HFF-Myc (cell line): ENCODE measurements at regions not wholly inside any gene's neighbourhood (a gene's known extent, or its start where the extent isn't known, plus 50 kb on each side); places are given as distances from the start of the nearest gene placed in this dataset.

Experiments
- DNase-seq: peaks from one replicate; pipeline ENCODE4 v3.0.0-alpha.2; 2011; ENCODE audit warnings: low read depth; ENCODE audit errors: extremely low read depth
- H3K4me3 ChIP-seq: replicated peaks from 2 replicates; pipeline ENCODE4 v1.5.1; 2011; ENCODE audit warnings: low read depth, mild to moderate bottlenecking, control low read depth, low read length
- TF ChIP-seq, protein P1 (sequence below): IDR thresholded peaks from 2 replicates; pipeline ENCODE4 v1.5.1; 2012; ENCODE audit warnings: mild to moderate bottlenecking, low read depth, low read length, control low read depth; ENCODE audit errors: missing control alignments

DNA sequence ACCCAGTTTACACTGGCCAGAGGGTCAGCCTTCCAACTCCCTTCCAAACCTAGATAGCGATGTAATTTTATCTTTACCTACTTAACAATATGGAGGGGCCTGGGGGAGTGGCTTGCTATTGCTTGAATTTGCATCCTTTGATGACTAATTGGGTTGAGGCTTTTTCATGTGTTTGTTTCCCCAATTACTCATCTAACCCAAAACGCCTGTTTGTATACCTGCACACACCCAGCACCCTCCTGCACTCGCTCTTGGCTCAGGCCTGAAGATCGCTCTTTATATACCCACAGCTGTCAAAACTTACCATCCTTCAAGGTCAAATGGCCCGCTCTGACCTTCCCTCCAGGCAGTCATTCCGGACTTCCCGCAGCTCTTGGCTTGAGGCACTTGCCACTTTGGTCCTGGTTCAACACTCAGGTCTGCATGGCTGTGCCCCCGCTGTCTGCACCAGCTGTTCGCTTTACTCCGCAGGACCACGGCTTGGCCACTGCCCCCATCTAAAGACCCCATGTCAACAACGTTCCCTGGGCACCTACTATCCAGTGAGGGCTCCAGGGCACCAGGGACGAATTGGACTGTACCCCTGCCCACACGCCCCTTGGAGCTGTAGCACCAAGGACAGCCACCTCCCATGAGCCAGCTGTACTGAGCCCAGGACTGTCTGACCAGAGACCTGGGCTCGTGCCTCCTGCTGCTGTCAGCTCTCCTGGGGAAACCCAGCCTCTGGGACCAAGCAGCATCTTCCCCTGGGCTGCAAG is 76.1 kb upstream of the ADAMTS2 start:
- TF ChIP-seq, protein P1, sequence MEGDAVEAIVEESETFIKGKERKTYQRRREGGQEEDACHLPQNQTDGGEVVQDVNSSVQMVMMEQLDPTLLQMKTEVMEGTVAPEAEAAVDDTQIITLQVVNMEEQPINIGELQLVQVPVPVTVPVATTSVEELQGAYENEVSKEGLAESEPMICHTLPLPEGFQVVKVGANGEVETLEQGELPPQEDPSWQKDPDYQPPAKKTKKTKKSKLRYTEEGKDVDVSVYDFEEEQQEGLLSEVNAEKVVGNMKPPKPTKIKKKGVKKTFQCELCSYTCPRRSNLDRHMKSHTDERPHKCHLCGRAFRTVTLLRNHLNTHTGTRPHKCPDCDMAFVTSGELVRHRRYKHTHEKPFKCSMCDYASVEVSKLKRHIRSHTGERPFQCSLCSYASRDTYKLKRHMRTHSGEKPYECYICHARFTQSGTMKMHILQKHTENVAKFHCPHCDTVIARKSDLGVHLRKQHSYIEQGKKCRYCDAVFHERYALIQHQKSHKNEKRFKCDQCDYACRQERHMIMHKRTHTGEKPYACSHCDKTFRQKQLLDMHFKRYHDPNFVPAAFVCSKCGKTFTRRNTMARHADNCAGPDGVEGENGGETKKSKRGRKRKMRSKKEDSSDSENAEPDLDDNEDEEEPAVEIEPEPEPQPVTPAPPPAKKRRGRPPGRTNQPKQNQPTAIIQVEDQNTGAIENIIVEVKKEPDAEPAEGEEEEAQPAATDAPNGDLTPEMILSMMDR = no peak
- H3K4me3 ChIP-seq = no peak overlapping the region
- no peak for DNase-seq

DNA sequence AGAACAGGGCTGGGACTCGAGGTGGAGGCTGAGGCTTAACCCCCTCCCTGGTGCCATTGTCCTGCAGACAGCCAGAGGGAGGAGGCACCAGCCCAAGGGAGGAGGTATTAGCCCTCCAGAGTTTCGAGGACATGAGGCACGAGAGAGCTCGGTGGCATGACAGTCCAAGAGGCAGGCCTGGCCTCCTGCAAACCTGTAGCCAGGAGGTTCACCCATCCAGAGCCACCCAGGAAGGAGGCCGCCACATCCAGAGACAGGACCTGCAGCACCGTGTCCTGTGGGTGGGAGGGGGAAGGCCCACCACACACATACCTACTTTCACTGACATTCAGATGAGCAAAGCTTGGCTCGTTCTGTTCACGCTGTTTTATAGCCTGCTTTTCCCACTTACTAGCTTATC is 75.2 kb upstream of the ADAMTS2 start:
- H3K4me3 ChIP-seq = no peak overlapping the region
- TF ChIP-seq, protein P1 = no peak

DNA sequence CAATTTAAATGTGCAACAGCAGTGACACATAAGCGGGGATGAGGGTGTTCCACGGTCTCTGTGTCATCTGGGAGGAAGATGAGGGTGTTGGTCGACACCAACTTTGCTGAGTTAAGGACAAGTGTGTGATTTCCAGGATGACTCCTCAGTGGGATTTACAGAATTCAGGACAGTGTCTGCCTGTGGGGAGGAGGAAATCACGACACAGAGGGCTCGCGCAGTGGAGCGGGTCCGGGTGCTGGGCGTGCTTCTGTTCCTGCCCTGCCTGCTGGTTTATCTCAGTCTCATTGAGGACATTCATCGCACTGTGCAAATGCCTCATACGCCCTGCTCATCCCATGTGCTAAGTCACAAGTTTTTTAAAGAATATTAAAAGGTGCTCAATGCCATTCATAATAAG is 73.7 kb upstream of the ADAMTS2 start:
- H3K4me3 ChIP-seq = no peak overlapping the region
- no peak for DNase-seq
- TF ChIP-seq, protein P1 = no peak

More for the DNA sequence above, 75.2 kb upstream of the ADAMTS2 start:
- no peak for DNase-seq

DNA sequence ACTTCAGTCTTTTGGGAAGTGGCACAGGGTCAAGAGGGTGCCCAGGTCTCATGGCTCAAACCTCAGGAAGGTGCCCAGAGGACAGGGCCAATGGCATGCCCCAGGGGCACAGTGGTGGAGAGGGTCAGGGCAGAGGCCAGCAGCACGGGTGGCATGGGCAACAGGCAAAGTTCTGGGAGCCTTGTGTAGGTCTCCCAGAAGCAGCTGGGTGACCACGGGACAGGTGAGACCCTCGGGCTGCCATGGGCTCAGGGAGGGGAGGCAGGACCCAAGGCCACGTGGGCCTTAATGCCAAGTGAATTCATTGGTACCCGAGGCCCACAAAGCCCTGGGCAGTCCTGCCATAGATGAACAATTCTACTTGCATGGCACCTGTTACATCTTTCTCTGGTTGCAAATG is 72.4 kb upstream of the ADAMTS2 start:
- no peak overlapping the region for H3K4me3 ChIP-seq
- DNase-seq = no peak
- TF ChIP-seq, protein P1 = no peak

DNA sequence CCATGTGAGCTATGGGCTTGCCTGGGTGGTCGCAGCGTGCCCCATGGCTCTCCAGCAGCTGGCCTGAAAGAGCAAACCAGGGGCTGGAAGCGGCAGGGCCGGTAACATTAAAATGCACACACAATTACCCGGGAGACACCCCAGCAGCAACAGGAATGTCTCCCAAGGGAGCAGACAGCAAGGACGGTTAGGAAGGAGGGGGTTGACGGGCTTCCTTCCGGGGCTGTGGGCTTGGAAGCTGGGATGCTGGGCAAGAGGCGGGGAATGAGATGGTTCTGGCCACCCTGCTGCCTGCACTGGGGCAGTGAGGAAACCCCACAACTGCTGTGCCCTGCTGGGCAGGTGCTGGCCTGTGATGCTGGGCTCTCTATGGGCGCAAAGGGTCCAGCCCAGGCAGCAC is 71.8 kb upstream of the ADAMTS2 start:
- no peak overlapping the region for H3K4me3 ChIP-seq
- no peak for DNase-seq
- TF ChIP-seq, protein P1 = no peak

DNA sequence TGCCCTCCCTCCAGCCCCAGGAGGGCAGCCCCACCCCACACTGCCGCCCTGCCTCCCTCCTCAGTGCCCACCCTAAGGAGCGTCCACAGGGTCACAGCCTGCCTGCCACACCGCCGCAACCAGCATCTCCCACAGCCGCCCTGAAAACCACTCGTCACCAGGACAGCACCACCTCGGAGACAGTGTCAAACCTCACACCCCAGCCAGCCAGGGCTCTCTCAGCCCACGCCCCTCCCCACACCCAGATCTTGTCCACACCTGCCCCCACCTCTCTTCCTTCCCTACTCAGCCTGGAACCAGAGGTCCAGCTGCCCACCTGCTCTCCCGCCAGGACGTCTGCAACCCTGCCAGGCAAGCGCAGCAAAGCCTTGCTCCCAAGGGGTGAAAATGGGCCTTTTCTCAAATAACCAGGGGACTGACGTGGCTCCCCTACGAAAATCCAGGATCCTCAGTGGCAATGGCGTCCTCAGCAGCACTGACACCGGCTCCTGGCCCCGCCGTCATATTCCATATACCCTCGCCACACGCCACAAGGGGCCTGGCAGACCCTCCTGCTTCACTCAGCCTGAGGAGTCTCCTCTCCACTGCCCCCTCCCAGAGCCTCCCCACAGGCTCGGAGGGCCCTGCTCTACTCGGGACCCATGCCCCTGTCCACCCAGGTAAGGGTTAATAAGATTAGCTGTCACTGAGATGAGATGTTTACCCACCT is 71.0 kb upstream of the ADAMTS2 start:
- DNase-seq = no peak
- H3K4me3 ChIP-seq = no peak overlapping the region
- TF ChIP-seq, protein P1 = no peak
